ENCODE measurements at regions not wholly inside any gene's neighbourhood (a gene's known extent, or its start where the extent isn't known, plus 50 kb on each side); places are given as distances from the start of the nearest gene placed in this dataset.

DNA sequence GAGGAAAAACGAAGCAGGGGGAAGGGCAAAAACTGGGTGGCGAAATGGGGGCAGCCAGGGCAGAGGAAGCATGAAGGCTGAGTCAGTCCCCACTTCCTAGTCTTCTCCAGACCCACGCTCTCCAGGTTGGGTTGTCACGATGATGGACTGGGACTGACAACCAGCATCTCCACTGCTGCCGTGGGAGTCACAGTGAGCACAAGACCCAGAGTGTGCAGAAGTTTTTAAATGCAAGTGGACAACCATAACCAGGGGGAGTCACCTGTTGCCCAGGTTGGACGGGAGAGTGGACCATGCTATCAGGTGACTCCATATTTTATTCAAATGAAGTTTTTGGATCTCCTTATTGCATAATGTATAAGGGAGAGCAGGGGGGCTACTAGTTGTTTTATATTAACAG, 511.4 kb upstream of the ZFP42 start:
- TF ChIP-seq, protein P1, sequence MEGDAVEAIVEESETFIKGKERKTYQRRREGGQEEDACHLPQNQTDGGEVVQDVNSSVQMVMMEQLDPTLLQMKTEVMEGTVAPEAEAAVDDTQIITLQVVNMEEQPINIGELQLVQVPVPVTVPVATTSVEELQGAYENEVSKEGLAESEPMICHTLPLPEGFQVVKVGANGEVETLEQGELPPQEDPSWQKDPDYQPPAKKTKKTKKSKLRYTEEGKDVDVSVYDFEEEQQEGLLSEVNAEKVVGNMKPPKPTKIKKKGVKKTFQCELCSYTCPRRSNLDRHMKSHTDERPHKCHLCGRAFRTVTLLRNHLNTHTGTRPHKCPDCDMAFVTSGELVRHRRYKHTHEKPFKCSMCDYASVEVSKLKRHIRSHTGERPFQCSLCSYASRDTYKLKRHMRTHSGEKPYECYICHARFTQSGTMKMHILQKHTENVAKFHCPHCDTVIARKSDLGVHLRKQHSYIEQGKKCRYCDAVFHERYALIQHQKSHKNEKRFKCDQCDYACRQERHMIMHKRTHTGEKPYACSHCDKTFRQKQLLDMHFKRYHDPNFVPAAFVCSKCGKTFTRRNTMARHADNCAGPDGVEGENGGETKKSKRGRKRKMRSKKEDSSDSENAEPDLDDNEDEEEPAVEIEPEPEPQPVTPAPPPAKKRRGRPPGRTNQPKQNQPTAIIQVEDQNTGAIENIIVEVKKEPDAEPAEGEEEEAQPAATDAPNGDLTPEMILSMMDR (IDR thresholded peaks at IDR 0.05; ENCODE audit: insufficient read depth, low read length, poor library complexity, severe bottlenecking): no peak
- TF ChIP-seq EZH2phosphoT487 (conservative IDR thresholded peaks at IDR 0.05; ENCODE audit: low read length): no peak

All from SU-DHL-6 (cell line).